ENCODE measurements at regions not wholly inside any gene's neighbourhood (a gene's known extent, or its start where the extent isn't known, plus 50 kb on each side); places are given as distances from the start of the nearest gene placed in this dataset.

GRCh38 chr4:24417206-24417605, 167.1 kb downstream of the DHX15 start:
- no peak for DNase-seq

- DNase-seq = no peak
These were observed 168.1 kb downstream of the DHX15 start for GRCh38 chr4:24416293-24416692.

- no peak for DNase-seq
These were observed 171.0 kb downstream of the DHX15 start for GRCh38 chr4:24413311-24413784.

- DNase-seq = no peak
These were observed 172.5 kb downstream of the DHX15 start for GRCh38 chr4:24411806-24412205.

GRCh38 chr4:24411299-24411698, 173.1 kb downstream of the DHX15 start:
- no peak for DNase-seq

GRCh38 chr4:24408640-24409039, 175.7 kb downstream of the DHX15 start:
- DNase-seq = no peak

GRCh38 chr4:24405926-24406325, 178.4 kb downstream of the DHX15 start:
- no peak for DNase-seq

- DNase-seq = no peak
These were observed 179.0 kb downstream of the DHX15 start for GRCh38 chr4:24405341-24405740.

GRCh38 chr4:24404281-24404680, 180.1 kb downstream of the DHX15 start:
- DNase-seq = no peak

GRCh38 chr4:24403265-24403664, 181.1 kb downstream of the DHX15 start:
- DNase-seq = no peak

GRCh38 chr4:24400537-24400936, 183.8 kb downstream of the DHX15 start:
- DNase-seq = no peak

- DNase-seq = no peak
These were observed 187.4 kb downstream of the DHX15 start for GRCh38 chr4:24396988-24397387.

GRCh38 chr4:24395937-24396336, 188.4 kb downstream of the DHX15 start:
- no peak for DNase-seq

- no peak for DNase-seq
These were observed 190.3 kb downstream of the DHX15 start for GRCh38 chr4:24394041-24394440.

- no peak for DNase-seq
These were observed 191.7 kb downstream of the DHX15 start for GRCh38 chr4:24392613-24393012.

GRCh38 chr4:24382381-24382780, 202.0 kb downstream of the DHX15 start:
- DNase-seq = no peak

- DNase-seq = no peak
These were observed 203.2 kb downstream of the DHX15 start for GRCh38 chr4:24380957-24381665.

- no peak for DNase-seq
These were observed 210.7 kb downstream of the DHX15 start for GRCh38 chr4:24373704-24374103.

- DNase-seq = no peak
These were observed 211.5 kb downstream of the DHX15 start for GRCh38 chr4:24372881-24373280.

- no peak for DNase-seq
These were observed 212.0 kb downstream of the DHX15 start for GRCh38 chr4:24372341-24372740.

GRCh38 chr4:24370421-24370820, 213.9 kb downstream of the DHX15 start:
- DNase-seq = no peak

- no peak for DNase-seq
These were observed 214.8 kb downstream of the DHX15 start for GRCh38 chr4:24369507-24370029.

- no peak for DNase-seq
These were observed 215.6 kb downstream of the DHX15 start for GRCh38 chr4:24368801-24369200.

GRCh38 chr4:24364852-24365251, 219.5 kb downstream of the DHX15 start:
- no peak for DNase-seq

GRCh38 chr4:24364249-24364648, 220.1 kb downstream of the DHX15 start:
- no peak for DNase-seq

Measured in CD4-positive, alpha-beta T cell treated with Interleukin-15 for 1 hour (primary cell).